NB4 (cell line): ENCODE measurements at regions not wholly inside any gene's neighbourhood (a gene's known extent, or its start where the extent isn't known, plus 50 kb on each side); places are given as distances from the start of the nearest gene placed in this dataset.
"Not testable (repeated sequence)": the region's sequence is repeated elsewhere in the genome, so short reads cannot be mapped to it uniquely, and the experiment has no call there.

Experiments
- MYC ChIP-seq: IDR thresholded peaks from 2 replicates; pipeline ENCODE4 v1.6.1; 2011; ENCODE audit warnings: low read depth, low read length
- POLR2A ChIP-seq: IDR thresholded peaks from 2 replicates; pipeline ENCODE4 v1.6.1; 2011; ENCODE audit warnings: mild to moderate bottlenecking; ENCODE audit not compliant: insufficient read length; ENCODE audit errors: extremely low read depth
- TF ChIP-seq, protein P1 (sequence below): IDR thresholded peaks from one replicate; pipeline ENCODE4 v1.5.1; 2012; ENCODE audit warnings: low read depth, low read length
- TF ChIP-seq, protein P2 (sequence below): IDR thresholded peaks from 2 replicates; pipeline ENCODE4 v1.6.1; 2011; ENCODE audit warnings: low read depth, low read length

DNA sequence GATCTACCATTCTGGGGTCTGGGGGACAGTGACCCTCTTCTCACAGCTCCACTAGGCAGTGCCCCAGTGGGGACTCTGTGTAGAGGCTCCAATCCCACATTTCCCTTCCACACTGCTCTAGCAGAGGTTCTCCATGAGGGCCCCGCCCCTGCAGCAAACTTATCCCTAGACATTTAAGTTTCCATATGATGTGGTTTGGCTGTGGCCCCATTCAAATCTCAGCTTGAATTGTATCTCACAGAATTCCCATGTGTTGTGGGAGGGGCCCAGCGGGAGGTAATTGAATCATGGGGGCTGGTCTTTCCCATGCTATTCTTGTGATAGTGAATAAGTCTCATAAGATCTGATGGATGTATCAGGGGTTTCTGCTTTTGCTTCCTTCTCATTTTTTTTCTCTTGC lies 241.3 kb downstream of the DPY19L2 start:
- TF ChIP-seq POLR2A, MYC: not testable (repeated sequence)
- TF ChIP-seq, protein P1, sequence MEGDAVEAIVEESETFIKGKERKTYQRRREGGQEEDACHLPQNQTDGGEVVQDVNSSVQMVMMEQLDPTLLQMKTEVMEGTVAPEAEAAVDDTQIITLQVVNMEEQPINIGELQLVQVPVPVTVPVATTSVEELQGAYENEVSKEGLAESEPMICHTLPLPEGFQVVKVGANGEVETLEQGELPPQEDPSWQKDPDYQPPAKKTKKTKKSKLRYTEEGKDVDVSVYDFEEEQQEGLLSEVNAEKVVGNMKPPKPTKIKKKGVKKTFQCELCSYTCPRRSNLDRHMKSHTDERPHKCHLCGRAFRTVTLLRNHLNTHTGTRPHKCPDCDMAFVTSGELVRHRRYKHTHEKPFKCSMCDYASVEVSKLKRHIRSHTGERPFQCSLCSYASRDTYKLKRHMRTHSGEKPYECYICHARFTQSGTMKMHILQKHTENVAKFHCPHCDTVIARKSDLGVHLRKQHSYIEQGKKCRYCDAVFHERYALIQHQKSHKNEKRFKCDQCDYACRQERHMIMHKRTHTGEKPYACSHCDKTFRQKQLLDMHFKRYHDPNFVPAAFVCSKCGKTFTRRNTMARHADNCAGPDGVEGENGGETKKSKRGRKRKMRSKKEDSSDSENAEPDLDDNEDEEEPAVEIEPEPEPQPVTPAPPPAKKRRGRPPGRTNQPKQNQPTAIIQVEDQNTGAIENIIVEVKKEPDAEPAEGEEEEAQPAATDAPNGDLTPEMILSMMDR = not testable (repeated sequence)
- TF ChIP-seq, protein P2, sequence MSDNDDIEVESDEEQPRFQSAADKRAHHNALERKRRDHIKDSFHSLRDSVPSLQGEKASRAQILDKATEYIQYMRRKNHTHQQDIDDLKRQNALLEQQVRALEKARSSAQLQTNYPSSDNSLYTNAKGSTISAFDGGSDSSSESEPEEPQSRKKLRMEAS = not testable (repeated sequence)
